ENCODE measurements at regions not wholly inside any gene's neighbourhood (a gene's known extent, or its start where the extent isn't known, plus 50 kb on each side); places are given as distances from the start of the nearest gene placed in this dataset.

DNA sequence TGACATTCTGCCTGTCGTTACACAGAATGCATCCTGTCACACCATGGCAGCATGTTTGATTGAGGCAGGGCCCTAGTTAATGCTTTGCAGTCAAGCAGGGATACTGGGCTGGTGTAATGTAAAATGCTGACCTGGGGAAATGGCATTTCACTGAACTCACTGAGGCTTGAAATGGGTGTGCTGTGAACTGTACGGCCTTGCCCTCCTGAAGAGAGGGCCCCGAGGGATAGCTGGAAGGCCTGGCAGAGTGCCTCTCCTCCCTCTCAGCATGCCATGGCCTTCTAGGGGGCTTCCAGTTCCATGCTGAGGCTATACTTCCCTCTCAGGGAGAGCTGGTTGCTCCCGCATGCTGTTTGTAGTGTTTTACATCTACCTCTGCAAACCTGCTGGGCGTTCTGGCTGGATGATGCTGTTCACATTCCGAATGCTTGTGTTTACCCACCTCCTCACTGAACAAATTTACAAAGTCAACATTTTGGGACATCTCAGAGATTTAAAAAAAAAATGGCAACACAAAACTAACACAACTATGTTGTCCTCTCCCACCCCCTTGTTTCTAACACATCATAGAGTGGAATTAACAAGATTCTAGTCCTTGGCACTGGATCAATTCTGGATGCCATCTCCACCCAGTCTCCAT is 416.7 kb upstream of the CADM1 start:
- no peak overlapping the region for H3K4me3 ChIP-seq
- no peak for TF ChIP-seq POLR2A (IDR thresholded peaks at IDR 0.05)
- no peak for TF ChIP-seq CTCF (IDR thresholded peaks at IDR 0.05)
- no peaks in the 10 kb centered on the region for H3K4me1 ChIP-seq (replicated peaks in 1 of 2)
- intact Hi-C loops (cut with DNase I) = no loop called here
- no peak overlapping the region for H3K27ac ChIP-seq
- no peak for DNase-seq
- 82 to 97% (median 87%) methylated on average over 3 to 6 of the region's 6 CpGs for WGBS, 4 donors
- no peaks in the 10 kb centered on the region for H3K9me3 ChIP-seq (replicated peaks in 1 of 3)
- H3K36me3 ChIP-seq (replicated peaks in 1 of 2) = no peaks in the 10 kb centered on the region
- no peaks in the 10 kb centered on the region for H3K27me3 ChIP-seq

GRCh38 chr11:115920092-115920461 is 415.9 kb upstream of the CADM1 start:
- Histone ChIP-seq H3K27ac (no peak overlapping the region), H3K27me3 (no peaks in the 10 kb centered on the region), H3K9me3 (replicated peaks in 1 of 3) (no peaks in the 10 kb centered on the region), H3K4me1 (replicated peaks in 1 of 2) (no peaks in the 10 kb centered on the region), H3K36me3 (replicated peaks in 1 of 2) (no peaks in the 10 kb centered on the region), H3K4me3 (no peak overlapping the region)
- intact Hi-C loops (cut with DNase I) = no loop called here
- DNase-seq = no peak
- TF ChIP-seq POLR2A (IDR thresholded peaks at IDR 0.05) (no peak), CTCF (IDR thresholded peaks at IDR 0.05) (no peak)
- 33 to 55% (median 46%) methylated on average over 1 of the region's 1 CpG for WGBS, 4 donors

DNA sequence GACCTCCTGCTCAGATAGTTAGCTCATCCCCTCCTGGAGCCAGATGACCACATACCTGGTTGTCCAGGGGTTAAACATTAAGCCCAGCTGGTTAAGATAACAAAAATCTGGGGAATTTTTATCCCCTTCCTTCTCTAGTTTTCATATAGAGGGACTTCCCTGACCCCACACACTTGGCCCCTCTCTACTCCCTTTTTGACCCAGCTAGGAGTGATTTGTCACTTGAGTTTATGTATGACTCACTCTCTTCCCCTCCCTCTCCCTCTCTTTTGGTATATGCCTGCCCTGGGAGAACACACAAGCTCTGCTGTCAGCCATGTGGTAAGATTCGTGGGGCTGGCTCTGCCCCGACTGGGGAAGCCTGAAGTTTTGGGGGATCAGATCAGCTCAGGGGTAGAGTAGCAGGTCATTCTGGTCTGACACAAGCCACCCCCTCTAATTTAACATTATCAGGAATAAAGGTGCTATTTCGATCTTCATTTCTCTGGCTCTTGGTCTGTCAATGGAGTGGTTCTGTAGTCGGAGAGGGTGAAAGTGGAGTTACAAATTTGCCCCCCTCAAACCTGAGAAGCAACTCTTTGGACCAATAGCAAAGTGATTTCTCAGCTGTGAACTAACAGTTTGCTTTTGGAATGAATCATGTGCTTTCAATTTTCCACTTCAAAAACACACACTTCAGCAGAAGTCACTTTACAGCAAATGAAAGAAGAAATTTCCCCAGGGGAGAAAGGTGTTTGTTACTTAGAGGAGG is 415.3 kb upstream of the CADM1 start:
- Histone ChIP-seq H3K36me3 (replicated peaks in 1 of 2) (no peaks in the 10 kb centered on the region), H3K9me3 (replicated peaks in 1 of 3) (no peaks in the 10 kb centered on the region), H3K4me1 (replicated peaks in 1 of 2) (no peaks in the 10 kb centered on the region), H3K27me3 (no peaks in the 10 kb centered on the region), H3K27ac (no peak overlapping the region), H3K4me3 (no peak overlapping the region)
- intact Hi-C loops (cut with DNase I) = no loop called here
- WGBS, 4 donors = 40 to 57% (median 49%) methylated on average over 4 of the region's 4 CpGs
- no peak for DNase-seq
- TF ChIP-seq POLR2A (IDR thresholded peaks at IDR 0.05) (no peak), CTCF (IDR thresholded peaks at IDR 0.05) (no peak)

DNA sequence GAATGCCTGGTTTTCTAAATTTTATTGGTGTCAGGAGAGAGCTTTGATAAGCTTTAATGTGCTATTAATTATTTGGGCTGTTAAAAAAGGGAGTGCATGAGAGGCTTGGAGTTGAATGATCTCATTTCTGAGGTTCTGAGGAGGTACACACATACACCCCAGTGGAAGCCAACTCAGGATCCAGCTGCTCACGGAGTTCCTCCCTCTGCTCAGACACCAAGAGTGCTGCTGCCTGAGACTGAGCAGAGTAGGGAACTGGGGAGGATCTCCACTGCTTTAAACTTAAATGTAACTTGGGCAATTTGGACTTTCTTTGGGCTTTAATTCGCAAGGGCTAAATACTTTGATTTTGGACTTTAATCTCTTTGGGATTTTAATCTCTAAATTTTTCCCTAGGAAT is 414.4 kb upstream of the CADM1 start:
- TF ChIP-seq POLR2A (IDR thresholded peaks at IDR 0.05) (no peak), CTCF (IDR thresholded peaks at IDR 0.05) (no peak)
- no peak overlapping the region for H3K4me3 ChIP-seq
- no peak overlapping the region for H3K27ac ChIP-seq
- H3K9me3 ChIP-seq (replicated peaks in 1 of 3) = no peaks in the 10 kb centered on the region
- no peaks in the 10 kb centered on the region for H3K36me3 ChIP-seq (replicated peaks in 1 of 2)
- WGBS, 4 donors = 71 to 93% (median 84%) methylated on average over 2 of the region's 2 CpGs
- H3K27me3 ChIP-seq = no peaks in the 10 kb centered on the region
- no peaks in the 10 kb centered on the region for H3K4me1 ChIP-seq (replicated peaks in 1 of 2)
- intact Hi-C loops (cut with DNase I) = no loop called here
- DNase-seq = no peak
